ENCODE measurements at regions not wholly inside any gene's neighbourhood (a gene's known extent, or its start where the extent isn't known, plus 50 kb on each side); places are given as distances from the start of the nearest gene placed in this dataset.

- TF ChIP-seq MEIS2 (IDR thresholded peaks at IDR 0.05; ENCODE audit: partially characterized antibody) (no peak), XRCC4 (IDR thresholded peaks at IDR 0.05; ENCODE audit: extremely low read depth, insufficient read depth, insufficient read length) (no peak), TCF3 (CRISPR knock-in tag; IDR thresholded peaks at IDR 0.05) (no peak), COPS2 (conservative IDR thresholded peaks at IDR 0.05) (no peak), LCOR (CRISPR knock-in tag; IDR thresholded peaks at IDR 0.05) (no peak), PTBP1 (IDR thresholded peaks at IDR 0.05; ENCODE audit: low read depth, low read length) (no peak), ZBTB43 (CRISPR knock-in tag; IDR thresholded peaks at IDR 0.05) (no peak), ETS2 (tag; IDR thresholded peaks at IDR 0.05; ENCODE audit: borderline replicate concordance, poor library complexity, severe bottlenecking) (no peak), OTX1 (CRISPR knock-in tag; IDR thresholded peaks at IDR 0.05) (no peak)
Observed at GRCh38 chr10:59433720-59434428, 71.5 kb upstream of the FAM13C start (continued).

GRCh38 chr10:59432207-59432900, 70.0 kb upstream of the FAM13C start:
- FAIRE-seq, result no peak
- H3K4me1 ChIP-seq (replicated peaks in 1 of 2; ENCODE audit: control insufficient read depth in 2 of 2, insufficient read depth in 2 of 2, low read length in 2 of 2), result no peaks in the 10 kb centered on the region
- H3K9me1 ChIP-seq (ENCODE audit: control insufficient read depth, insufficient read depth, low read length), result no peaks in the 10 kb centered on the region
- CTCF ChIA-PET (ENCODE audit: low intra/inter-chr PET ratio), result no interaction called here
- H3K4me2 ChIP-seq (ENCODE audit: insufficient read depth, low read length), result no peak overlapping the region
- no peaks in the 10 kb centered on the region for H3K36me3 ChIP-seq (ENCODE audit: control insufficient read depth, insufficient read depth, low read length)
- no peak for DNase-seq (ENCODE audit: extremely low read depth in 1 of 4, low spot score in 3 of 4)
- no peak overlapping the region for H3K4me3 ChIP-seq
- no peaks in the 10 kb centered on the region for H4K20me1 ChIP-seq (replicated peaks; ENCODE audit: control insufficient read depth, insufficient read depth, low read length)
- 2% methylated on average over 3 of the region's 3 CpGs for WGBS (ENCODE audit: insufficient coverage, low coverage, missing lambda C conversion rate)
- POLR2A ChIA-PET, result no interaction called here
- ATAC-seq, result no peak
- BruUV-seq (replicated peaks), result no TSS peak
- H3K9ac ChIP-seq (ENCODE audit: insufficient read depth in 1 of 2, low read depth in 2 of 2, low read length in 2 of 2), result no peak overlapping the region
- H3K27me3 ChIP-seq (ENCODE audit: control insufficient read depth in 2 of 2, insufficient read depth in 2 of 2, low read length in 2 of 2), result no peaks in the 10 kb centered on the region
- no peaks in the 10 kb centered on the region for H3K79me2 ChIP-seq (ENCODE audit: control insufficient read depth, insufficient read depth, low read length)
- intact Hi-C loops (cut with micrococcal nuclease) (no loop called here), in situ Hi-C loops (cut with MboI) (no loop called here)
- no peak overlapping the region for H3K27ac ChIP-seq (ENCODE audit: extremely low read depth, low read depth, low read length)
- H2AFZ ChIP-seq (ENCODE audit: low read depth, low read length), result no peak overlapping the region
- H3K9me3 ChIP-seq (replicated peaks; ENCODE audit: control insufficient read depth, insufficient read depth, low read depth, low read length), result no peaks in the 10 kb centered on the region
- TF ChIP-seq CHD1 (IDR thresholded peaks at IDR 0.05; ENCODE audit: low read length), result no peak
- TF ChIP-seq ETV1 (tag; conservative IDR thresholded peaks at IDR 0.05; ENCODE audit: low read depth), result no peak
- TF ChIP-seq ZBTB43 (CRISPR knock-in tag; IDR thresholded peaks at IDR 0.05), result no peak
- TF ChIP-seq TAL1 (IDR thresholded peaks at IDR 0.05), result no peak
- TF ChIP-seq E2F5 (CRISPR knock-in tag; IDR thresholded peaks at IDR 0.05), result no peak
- no peak for TF ChIP-seq ZNF12 (CRISPR knock-in tag; IDR thresholded peaks at IDR 0.05)
- TF ChIP-seq ATF2 (CRISPR knock-in tag; IDR thresholded peaks at IDR 0.05), result no peak
